NCI-H2196 (cell line): ENCODE measurements at regions not wholly inside any gene's neighbourhood (a gene's known extent, or its start where the extent isn't known, plus 50 kb on each side); places are given as distances from the start of the nearest gene placed in this dataset.

Source experiments
- DNase-seq: peaks from one replicate; lab custom pipeline; 2025; ENCODE audit not compliant: unreplicated experiment; lab: John Stamatoyannopoulos, UW

DNA sequence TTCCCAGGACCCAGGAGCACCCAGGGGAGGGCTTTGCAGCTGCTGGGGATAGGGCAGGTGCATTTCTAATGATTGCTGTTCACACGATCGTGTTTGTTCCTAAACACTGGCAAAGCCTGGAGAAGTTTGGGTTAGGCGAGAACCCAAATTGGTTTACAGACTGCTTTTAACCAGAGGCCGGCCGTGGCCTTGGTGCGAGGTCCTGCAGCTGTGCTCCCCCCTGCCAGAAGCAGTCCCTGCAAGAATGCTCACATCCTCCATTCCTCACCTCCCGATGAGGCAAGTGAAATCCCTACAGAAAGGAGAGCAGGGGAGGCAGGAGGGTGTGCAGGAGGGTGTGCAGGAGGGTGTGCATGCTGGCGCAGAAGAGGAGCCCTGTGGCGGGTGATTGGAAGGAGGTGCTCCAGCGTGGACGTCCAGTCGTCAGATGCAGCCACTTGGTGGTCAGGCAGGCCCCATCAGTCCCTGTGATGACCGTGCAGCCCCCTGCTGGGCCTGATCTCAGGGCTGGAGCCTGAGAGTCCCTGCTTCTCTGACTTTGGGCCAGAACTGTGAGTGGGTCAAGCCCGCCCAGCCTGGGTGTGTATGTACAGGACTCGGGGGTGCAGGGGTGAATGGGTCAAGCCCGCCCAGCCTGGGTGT lies 55.7 kb upstream of the FRMD1 start:
- DNase-seq, result no peak

DNA sequence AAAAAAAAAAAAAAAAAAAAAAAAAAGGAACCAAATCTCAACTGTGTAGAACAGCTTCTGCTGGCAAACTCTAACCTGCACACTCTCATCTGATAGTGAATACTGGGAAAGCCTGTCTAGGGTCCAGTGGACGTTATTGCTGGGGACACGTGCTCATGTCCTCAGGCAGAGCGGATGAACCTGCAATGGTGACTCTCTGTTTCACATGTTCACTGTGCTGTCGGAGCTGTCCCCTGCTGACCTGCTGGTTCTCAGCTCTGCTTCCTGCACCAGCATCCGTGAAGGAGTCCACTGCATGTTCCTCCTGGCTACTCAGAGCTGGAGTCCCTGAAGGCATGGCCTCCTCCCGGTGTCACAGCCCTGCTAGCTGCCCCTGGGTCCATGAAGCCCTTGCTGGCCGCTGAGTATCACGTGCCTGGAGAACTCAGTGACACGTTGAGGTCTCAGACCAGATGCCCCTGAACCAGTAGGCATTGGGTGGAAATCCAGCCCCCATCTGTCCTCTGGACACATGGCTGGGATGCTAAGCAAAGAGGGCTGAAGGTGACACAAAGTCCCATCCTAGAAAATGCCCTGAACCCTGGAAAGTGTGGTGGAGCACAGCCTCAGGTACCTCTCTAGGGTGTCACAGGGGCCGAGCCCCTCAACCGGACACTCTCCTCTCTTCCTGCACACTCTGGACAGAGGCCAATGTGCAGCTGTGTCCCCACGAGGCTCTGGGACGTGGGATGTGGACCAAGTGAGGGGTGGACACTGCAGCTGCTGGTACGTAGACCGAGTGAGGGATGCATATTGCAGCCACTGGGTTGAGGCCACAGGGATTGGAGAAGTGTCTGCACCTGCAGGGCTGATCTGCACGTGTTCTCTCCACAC lies 54.9 kb upstream of the FRMD1 start:
- DNase-seq, result no peak

DNA sequence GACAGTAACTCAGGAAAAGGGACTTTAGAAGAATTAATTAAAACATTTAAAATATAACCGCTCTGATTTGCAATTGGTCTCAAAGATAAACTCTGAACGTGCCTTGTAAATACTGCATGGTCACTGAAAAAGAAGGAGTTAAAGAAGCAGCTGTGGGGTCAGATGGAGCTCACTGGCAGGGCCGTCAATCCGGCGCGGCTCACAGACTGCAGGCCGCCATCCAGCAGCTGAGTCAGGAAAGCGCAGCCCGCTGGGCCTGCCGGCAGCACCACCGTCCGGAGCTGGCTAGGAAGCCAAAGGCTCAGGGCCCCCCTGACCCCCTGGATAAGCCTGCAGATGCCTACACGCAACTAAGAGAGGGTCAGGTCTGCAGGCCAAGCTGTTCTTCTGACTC lies 54.2 kb upstream of the FRMD1 start:
- DNase-seq, result no peak

DNA sequence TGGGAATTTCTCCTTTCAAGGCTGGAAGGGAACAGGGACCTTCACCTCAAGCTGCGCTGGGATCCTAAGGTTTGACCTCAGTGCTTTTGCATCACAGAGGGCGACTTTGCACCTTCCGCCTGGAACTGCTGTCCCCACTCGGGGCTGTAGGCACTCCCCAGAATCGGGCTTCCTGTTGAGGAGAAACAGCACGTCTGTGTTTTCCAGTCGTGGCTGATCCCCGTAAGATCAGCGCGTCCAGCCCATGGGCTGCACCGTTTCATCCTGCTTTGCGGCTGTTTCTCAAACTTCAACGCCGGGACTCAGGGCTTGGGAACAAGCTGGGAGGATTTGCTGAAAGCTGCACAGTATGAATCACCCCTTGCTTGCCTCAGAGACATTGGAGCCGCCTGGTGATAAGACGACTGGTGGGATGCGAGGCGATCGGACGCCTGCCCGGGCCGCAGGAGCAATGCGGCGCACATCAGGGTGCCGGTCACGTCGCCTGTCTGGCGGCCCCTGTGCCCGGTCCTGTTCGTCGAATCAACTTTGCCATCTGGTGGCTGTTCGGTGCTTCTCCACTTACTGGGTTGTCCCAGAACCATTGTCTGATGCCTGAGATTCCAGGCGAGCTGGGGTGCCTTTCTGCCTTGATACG lies 53.6 kb upstream of the FRMD1 start:
- no peak for DNase-seq

DNA sequence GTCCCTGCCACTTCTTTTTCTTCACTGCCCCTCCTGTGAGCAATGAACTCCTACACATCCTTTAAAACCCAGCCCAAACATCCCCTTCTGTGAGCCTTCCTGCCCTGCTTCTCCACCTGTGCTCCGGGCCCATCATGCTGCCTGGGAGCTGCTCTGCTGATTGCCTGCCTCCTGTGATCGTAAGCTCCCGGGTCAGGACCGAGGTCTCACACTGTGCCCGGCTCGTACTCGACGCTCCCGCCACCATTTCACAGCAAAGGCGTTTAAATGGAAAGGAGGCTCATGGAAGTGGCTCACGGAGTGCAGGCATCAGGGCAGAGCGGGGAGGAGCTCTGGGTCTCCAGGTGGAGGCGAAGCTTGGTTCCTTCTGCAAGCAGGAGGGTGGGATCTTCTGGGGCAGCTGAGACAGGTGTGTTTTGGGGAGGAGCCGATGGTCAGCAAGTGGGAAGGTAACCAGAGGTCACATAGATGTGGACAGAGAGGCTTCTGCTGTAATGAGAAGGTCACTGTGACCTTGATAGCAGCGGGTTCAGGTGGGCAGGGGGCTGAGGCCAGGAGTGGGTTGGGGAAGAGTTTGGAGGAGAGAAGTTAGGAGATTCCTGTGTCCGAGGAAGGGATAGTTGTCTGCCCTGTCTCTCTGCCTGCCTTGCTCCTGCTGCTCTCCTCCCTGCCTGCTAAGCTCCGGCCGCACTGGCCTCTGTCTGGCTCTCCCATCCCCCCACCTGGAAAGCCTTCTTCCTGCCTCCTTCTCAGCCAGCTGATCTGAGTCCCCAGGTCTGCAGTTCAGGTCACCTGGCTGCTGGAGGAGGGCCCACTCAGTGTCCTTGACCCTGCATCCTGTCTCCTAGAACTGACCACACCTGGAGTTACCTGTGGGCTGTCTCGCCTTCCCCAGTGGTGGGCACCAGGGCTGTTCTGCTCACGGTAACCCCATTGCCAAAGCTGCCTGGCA lies 52.7 kb upstream of the FRMD1 start:
- no peak for DNase-seq

DNA sequence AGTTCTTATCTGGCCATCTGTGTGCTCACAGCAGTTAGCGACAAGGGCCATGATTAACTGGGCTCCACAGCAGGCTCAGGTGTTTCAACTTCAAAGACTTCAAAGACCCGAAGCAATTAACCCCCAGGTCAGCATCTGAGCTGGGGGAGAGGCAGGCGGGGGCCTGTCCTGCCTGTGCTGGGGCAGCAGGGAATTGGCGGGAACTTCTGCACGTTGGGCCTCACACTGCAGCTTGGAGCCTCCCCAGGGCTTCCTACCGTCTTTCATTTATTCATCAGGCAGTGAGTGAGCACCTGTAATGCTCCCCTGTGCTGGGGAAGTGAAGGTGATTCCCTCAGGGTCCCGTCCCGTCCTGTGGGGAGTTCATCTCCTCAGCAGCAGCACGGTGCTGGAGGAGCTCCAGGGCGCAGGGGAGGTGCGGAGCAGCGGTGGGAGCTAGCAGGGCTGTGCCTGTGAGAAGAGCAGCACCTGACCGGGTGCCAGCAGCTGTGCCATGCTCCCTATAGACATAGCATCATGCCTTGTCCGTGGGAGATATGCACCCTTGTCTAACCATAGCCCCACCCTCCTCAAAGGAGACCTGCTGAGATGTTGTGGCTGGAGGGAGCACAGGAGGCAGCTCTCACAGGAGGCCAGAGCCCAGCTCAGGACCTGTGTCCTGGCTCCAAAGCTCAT lies 51.8 kb upstream of the FRMD1 start:
- no peak for DNase-seq

DNA sequence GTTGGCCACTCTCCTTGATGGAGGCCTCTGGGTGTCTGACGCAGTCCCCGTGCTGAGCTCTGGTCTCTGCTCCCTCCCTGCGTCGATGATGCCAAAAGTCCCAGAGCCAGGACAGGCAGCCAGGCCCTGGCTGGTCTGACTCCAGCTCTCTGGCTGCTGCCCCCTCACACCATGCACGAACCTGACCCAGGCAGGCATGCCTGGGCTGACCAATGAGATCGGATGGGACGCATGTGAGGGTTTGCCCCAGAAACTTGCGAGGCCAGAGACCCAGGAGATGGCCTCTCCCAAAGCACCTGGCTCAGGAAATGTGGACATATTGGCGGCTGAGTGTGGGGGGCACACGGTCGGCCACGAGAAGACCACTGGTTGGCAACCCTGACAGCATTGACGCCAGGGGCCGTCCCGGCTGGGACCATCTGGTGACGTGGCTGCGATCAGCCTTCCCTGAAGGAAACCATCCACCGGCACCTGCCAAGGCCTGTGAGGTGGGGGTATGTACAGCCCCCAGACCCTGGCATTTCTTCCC lies 51.2 kb upstream of the FRMD1 start:
- no peak for DNase-seq

DNA sequence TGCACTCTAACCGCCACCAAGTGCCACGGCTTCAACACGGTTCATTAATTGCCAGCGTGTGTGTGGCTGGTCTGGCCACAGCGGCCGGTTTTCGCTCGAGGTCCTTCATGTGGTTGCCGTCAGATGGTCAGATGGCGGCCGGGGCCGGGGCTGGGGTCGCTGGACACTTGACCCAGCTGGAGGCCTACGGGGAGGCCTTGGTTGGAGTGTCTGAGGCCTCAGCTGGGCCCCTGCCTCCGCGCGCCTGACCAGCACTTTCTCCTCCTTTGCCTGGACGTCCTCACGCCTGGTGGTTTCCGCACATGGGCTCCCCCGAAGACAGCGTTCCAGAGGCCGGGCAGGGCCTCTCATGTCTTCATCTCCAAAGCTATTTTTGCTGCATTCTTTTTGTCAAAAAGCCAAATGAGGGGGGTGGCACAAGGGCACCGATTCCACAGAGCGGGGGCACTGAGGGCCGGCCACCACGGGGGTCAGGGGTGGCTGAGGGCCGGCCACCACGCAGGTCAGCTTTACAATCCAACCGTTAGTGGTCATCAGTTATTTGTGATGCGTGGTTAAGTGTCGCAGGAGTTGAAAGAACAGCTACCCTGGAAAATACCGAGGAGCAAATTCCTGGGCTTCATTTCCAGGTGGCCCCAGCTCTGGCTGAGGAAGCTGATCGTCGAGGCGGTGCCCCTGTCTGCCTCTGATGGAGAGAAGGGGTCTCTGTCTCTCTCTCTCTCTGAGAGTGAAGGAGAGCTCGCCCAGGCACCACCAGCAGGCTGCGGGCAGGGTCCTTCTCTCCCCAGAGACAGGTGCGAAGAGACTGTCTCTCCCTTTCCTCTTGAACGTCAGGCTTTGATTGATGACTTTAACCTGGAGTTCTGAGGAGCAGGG lies 50.5 kb upstream of the FRMD1 start:
- no peak for DNase-seq

DNA sequence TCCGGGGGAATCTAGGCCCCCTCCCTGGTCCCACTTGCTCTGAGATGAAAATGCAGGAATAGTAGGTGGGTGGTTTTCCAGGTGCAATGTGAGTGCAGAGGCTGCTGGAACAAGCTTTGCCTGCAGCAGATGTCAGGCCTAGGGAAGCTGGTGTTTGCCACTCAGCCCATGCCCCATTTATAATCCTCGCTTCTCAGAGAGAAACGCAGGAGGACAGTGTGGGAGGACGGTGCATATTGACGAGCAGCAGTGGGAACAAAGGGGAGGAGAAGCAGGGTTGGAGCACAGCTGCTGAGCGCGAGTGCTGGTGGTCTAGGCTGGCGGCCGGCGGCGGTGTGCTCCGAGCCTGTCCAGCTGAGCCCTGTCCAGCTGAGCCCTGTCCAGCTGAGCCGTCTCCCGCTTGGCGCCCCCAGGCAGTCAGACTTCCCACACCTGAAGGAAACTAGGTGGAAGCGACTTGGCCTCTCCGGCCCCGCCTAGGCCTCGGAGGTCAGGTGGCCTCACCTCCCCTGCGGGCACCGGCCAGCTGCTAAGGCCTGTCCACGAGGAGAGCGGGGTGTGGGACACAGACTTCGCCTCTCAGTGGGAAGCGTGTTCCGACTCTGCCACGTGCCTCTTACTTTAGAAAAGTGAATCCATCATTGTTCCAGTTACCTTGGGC lies 49.7 kb upstream of the FRMD1 start:
- DNase-seq, result no peak
